ENCODE measurements at regions not wholly inside any gene's neighbourhood (a gene's known extent, or its start where the extent isn't known, plus 50 kb on each side); places are given as distances from the start of the nearest gene placed in this dataset.
"Not testable (repeated sequence)": the region's sequence is repeated elsewhere in the genome, so short reads cannot be mapped to it uniquely, and the experiment has no call there.

GRCh38 chr12:37441371-37441770, 875.2 kb upstream of the ALG10B start:
- H3K4me1 ChIP-seq; intact Hi-C loops (cut with DNase I); H3K27me3 ChIP-seq: not testable (repeated sequence)

GRCh38 chr12:37455646-37456045, 860.9 kb upstream of the ALG10B start:
- H3K27ac ChIP-seq; H3K9me3 ChIP-seq; H3K4me3 ChIP-seq; H3K4me1 ChIP-seq; intact Hi-C loops (cut with DNase I); H3K27me3 ChIP-seq; H3K36me3 ChIP-seq; ATAC-seq: not testable (repeated sequence)
- peak; percentile 46 for DNase-seq

More at GRCh38 chr12:37441371-37441770, 875.2 kb upstream of the ALG10B start:
- not testable (repeated sequence) for H3K36me3 ChIP-seq, H3K27ac ChIP-seq, H3K4me3 ChIP-seq, H3K9me3 ChIP-seq, DNase-seq, ATAC-seq

GRCh38 chr12:37497939-37498338, 818.6 kb upstream of the ALG10B start:
- intact Hi-C loops (cut with DNase I); H3K9me3 ChIP-seq; H3K4me3 ChIP-seq; H3K27ac ChIP-seq; H3K27me3 ChIP-seq; DNase-seq; H3K4me1 ChIP-seq; H3K36me3 ChIP-seq; ATAC-seq: not testable (repeated sequence)

GRCh38 chr12:37510256-37510655, 806.3 kb upstream of the ALG10B start:
- H3K9me3 ChIP-seq; H3K27ac ChIP-seq; H3K27me3 ChIP-seq; H3K4me3 ChIP-seq; H3K36me3 ChIP-seq; ATAC-seq; DNase-seq; H3K4me1 ChIP-seq; intact Hi-C loops (cut with DNase I): not testable (repeated sequence)

- H3K9me3 ChIP-seq; H3K27me3 ChIP-seq; DNase-seq; H3K4me1 ChIP-seq; intact Hi-C loops (cut with DNase I); H3K36me3 ChIP-seq; H3K4me3 ChIP-seq; H3K27ac ChIP-seq; ATAC-seq: not testable (repeated sequence)
Observed at GRCh38 chr12:37540581-37540980, 776.0 kb upstream of the ALG10B start.

- Histone ChIP-seq H3K9me3 (no peaks in the 10 kb centered on the region), H3K27me3 (no peaks in the 10 kb centered on the region), H3K4me3 (no peak overlapping the region), H3K27ac (no peak overlapping the region), H3K36me3 (no peaks in the 10 kb centered on the region), H3K4me1 (no peaks in the 10 kb centered on the region)
- intact Hi-C loops (cut with DNase I), result no loop called here
- TF ChIP-seq CTCF (IDR thresholded peaks at IDR 0.05), result no peak
- no peak for DNase-seq
- ATAC-seq, result peak; percentile 12
Observed at GRCh38 chr12:37541356-37541755, 775.2 kb upstream of the ALG10B start.

- Histone ChIP-seq H3K9me3 (no peaks in the 10 kb centered on the region), H3K27me3 (no peaks in the 10 kb centered on the region), H3K27ac (no peak overlapping the region), H3K36me3 (no peaks in the 10 kb centered on the region), H3K4me3 (no peak overlapping the region), H3K4me1 (no peaks in the 10 kb centered on the region)
- TF ChIP-seq CTCF (IDR thresholded peaks at IDR 0.05), result no peak
- ATAC-seq (no peak), DNase-seq (peak; percentile 59)
- intact Hi-C loops (cut with DNase I), result no loop called here
Observed at GRCh38 chr12:37543131-37543965, 773.2 kb upstream of the ALG10B start.

- H3K27me3 ChIP-seq, result no peaks in the 10 kb centered on the region
- H3K4me3 ChIP-seq, result no peak overlapping the region
- no peaks in the 10 kb centered on the region for H3K9me3 ChIP-seq
- ATAC-seq (no peak), DNase-seq (no peak)
- intact Hi-C loops (cut with DNase I), result no loop called here
- H3K36me3 ChIP-seq, result no peaks in the 10 kb centered on the region
- H3K27ac ChIP-seq, result no peak overlapping the region
- no peaks in the 10 kb centered on the region for H3K4me1 ChIP-seq
- TF ChIP-seq CTCF (IDR thresholded peaks at IDR 0.05), result no peak
Observed at GRCh38 chr12:37543966-37544668, 772.5 kb upstream of the ALG10B start.

- intact Hi-C loops (cut with DNase I); H3K27ac ChIP-seq; ATAC-seq; H3K27me3 ChIP-seq; H3K9me3 ChIP-seq; H3K4me1 ChIP-seq; H3K36me3 ChIP-seq; H3K4me3 ChIP-seq: not testable (repeated sequence)
- DNase-seq, result peak; percentile 41
Observed at GRCh38 chr12:37544669-37545330, 771.8 kb upstream of the ALG10B start.
